Esophagus muscularis mucosa (tissue), 4 donors: ENCODE measurements at regions not wholly inside any gene's neighbourhood (a gene's known extent, or its start where the extent isn't known, plus 50 kb on each side); places are given as distances from the start of the nearest gene placed in this dataset.

Source experiments
- DNase-seq: peaks from one replicate; pipeline ENCODE4 v3.0.0-alpha.2; 2017; ENCODE audit errors: extremely low spot score
- H3K27ac ChIP-seq, 4 donors: fragments of 200-600 bp; sonication (generic); replicated peaks in 1 of 4; 1 replicate in 3 of 4; 2 replicates in 1 of 4; pipeline ENCODE4 v1.5.1; 2016 to 2019; ENCODE audit warnings: mild to moderate bottlenecking in 1 of 4
- H3K27me3 ChIP-seq, 4 donors: fragments of 200-600 bp; sonication (generic); one replicate each; pipeline versions ENCODE4 v1.5.1 to v1.6.0; 2016 to 2019
- H3K36me3 ChIP-seq, 4 donors: fragments of 200-600 bp; sonication (generic); one replicate each; pipeline ENCODE4 v1.5.1; 2016 to 2019
- H3K4me1 ChIP-seq, 4 donors: fragments of 200-600 bp; sonication (generic); one replicate each; pipeline ENCODE4 v1.5.1; 2016 to 2019
- H3K4me3 ChIP-seq, 4 donors: fragments of 200-600 bp; sonication (generic); 1 replicate in 2 of 4; 2 replicates in 2 of 4; pipeline ENCODE4 v1.5.1; 2016 to 2019; ENCODE audit warnings: mild to moderate bottlenecking in 4 of 4, moderate library complexity in 1 of 4
- H3K9me3 ChIP-seq, 4 donors: fragments of 200-600 bp; sonication (generic); 1 replicate in 3 of 4; 2 replicates in 1 of 4; pipeline ENCODE4 v1.5.1; 2016 to 2019
- CTCF ChIP-seq, 3 experiments: fragments of 200-600 bp in 2 of 3; fragments of 450-650 bp in 1 of 3; sonication (generic) in 2 of 3; IDR thresholded peaks; one replicate each; pipeline ENCODE4 v1.5.1; 2017 to 2019; ENCODE audit warnings: antibody characterized with exemption in 3 of 3, mild to moderate bottlenecking in 2 of 3, moderate library complexity in 1 of 3
- EP300 ChIP-seq: sonication (generic); formaldehyde crosslinking; IDR thresholded peaks from one replicate; pipeline ENCODE4 v1.6.1; 2017; ENCODE audit warnings: antibody characterized with exemption
- POLR2A ChIP-seq: fragments of 450-650 bp; IDR thresholded peaks from one replicate; pipeline ENCODE4 v1.6.1; 2017; ENCODE audit warnings: antibody characterized with exemption, moderate library complexity, mild to moderate bottlenecking, low read depth
- POLR2AphosphoS5 ChIP-seq, 2 donors: sonication (generic); formaldehyde crosslinking; IDR thresholded peaks; one replicate each; pipeline ENCODE4 v1.6.1; 2017; ENCODE audit warnings: antibody characterized with exemption in 2 of 2
- WGBS: methylation state at CpG from one replicate; pipeline ENCODE4 v1.1.5; 2018; 5-methylcytosine and 5-hydroxymethylcytosine counted together
- intact Hi-C: fragments of 100-400 bp; cut with DNase I; formaldehyde crosslinking; loops from one replicate; pipeline ENCODE4 v1.15.1; 2023

GRCh38 chr3:16026753-16027152 lies 147.7 kb upstream of the GALNT15 start:
- H3K27ac ChIP-seq: no peak overlapping the region
- no peak for DNase-seq
- no peaks in the 10 kb centered on the region for H3K36me3 ChIP-seq
- H3K27me3 ChIP-seq: no peaks in the 10 kb centered on the region
- H3K4me3 ChIP-seq: no peak overlapping the region
- no peaks in the 10 kb centered on the region for H3K4me1 ChIP-seq
- 14% methylated on average over 3 of the region's 3 CpGs for WGBS
- TF ChIP-seq POLR2AphosphoS5 (IDR thresholded peaks at IDR 0.05): no peak
- TF ChIP-seq POLR2A: no peak
- TF ChIP-seq CTCF (IDR thresholded peaks at IDR 0.05): no peak
- no peak for TF ChIP-seq EP300
- H3K9me3 ChIP-seq: no peaks in the 10 kb centered on the region
- intact Hi-C loops: no loop called here

DNA sequence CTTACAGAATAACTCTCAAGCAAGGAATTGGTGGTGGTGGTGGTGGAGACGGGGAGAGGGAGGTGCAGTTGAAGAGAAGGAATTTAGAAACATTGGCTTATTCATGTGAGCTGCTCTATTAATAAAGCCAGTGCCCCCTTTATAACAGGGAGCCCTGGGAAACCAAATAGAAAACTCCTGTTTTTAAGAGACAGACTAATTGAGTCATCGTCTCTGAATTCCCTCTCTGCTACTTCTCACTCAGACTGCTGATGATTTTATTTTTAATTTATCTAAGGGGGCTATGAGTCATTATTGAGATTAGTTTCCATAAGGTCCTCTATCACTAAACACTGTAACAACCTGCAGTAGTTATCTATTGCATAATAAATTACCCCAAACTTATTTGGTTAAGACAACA lies 145.9 kb upstream of the GALNT15 start:
- WGBS: 74% methylated on average over 2 of the region's 2 CpGs
- DNase-seq: no peak
- Histone ChIP-seq H3K9me3 (no peaks in the 10 kb centered on the region), H3K4me3 (no peak overlapping the region), H3K36me3 (no peaks in the 10 kb centered on the region), H3K27me3 (no peaks in the 10 kb centered on the region), H3K27ac (no peak overlapping the region), H3K4me1 (no peaks in the 10 kb centered on the region)
- intact Hi-C loops: no loop called here
- TF ChIP-seq POLR2A (no peak), CTCF (IDR thresholded peaks at IDR 0.05) (no peak), POLR2AphosphoS5 (IDR thresholded peaks at IDR 0.05) (no peak), EP300 (no peak)

DNA sequence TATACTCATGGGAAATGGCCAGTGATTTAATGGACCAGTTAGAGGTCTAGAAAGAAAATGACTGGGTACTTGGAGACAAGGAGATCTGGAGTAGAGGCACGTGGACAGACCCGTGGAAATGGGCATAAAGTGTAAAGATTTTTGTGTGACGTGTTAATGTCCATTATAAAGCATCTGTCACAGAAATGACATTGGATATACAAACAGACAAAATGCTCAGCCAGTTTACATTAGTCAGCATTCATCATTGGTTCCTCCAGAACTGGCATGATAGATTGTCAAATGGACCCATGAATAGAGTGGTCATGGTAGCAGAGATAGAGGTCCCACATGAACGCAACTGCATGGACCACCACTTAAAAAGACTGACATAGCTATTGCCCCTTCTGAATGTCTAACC lies 144.1 kb upstream of the GALNT15 start:
- Histone ChIP-seq H3K36me3 (no peaks in the 10 kb centered on the region), H3K27ac (no peak overlapping the region), H3K9me3 (no peaks in the 10 kb centered on the region), H3K4me3 (no peak overlapping the region), H3K4me1 (no peaks in the 10 kb centered on the region), H3K27me3 (no peaks in the 10 kb centered on the region)
- intact Hi-C loops: no loop called here
- no peak for DNase-seq
- 86% methylated on average over 4 of the region's 4 CpGs for WGBS
- TF ChIP-seq POLR2AphosphoS5 (IDR thresholded peaks at IDR 0.05) (no peak), CTCF (IDR thresholded peaks at IDR 0.05) (no peak), EP300 (no peak), POLR2A (no peak)

DNA sequence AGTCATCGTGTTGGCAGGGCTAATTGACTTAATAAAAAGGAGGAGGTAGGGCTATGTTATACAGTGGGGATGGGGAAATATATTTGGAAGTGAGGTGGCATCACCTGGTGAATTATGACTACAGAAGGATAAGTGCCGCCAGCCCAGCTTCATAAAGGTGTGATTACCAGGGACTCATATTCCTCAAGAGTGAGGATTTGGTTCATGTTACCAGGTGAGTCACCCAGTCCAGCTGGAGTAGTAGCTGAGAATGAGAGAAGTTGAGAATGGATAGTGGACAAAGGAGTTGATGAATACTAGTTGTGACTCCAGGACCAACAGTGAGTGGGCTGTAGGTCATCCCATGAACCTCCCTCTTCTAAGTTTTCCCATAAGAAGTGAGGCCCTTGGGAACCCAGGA lies 143.0 kb upstream of the GALNT15 start:
- no peak for TF ChIP-seq POLR2A
- TF ChIP-seq POLR2AphosphoS5 (IDR thresholded peaks at IDR 0.05): no peak
- no peak for TF ChIP-seq EP300
- no peak for TF ChIP-seq CTCF (IDR thresholded peaks at IDR 0.05)
- Histone ChIP-seq H3K4me3 (no peak overlapping the region), H3K9me3 (no peaks in the 10 kb centered on the region), H3K27ac (no peak overlapping the region), H3K27me3 (no peaks in the 10 kb centered on the region), H3K36me3 (no peaks in the 10 kb centered on the region), H3K4me1 (no peaks in the 10 kb centered on the region)
- no peak for DNase-seq
- WGBS: 87% methylated on average over 2 of the region's 2 CpGs
- intact Hi-C loops: no loop called here

DNA sequence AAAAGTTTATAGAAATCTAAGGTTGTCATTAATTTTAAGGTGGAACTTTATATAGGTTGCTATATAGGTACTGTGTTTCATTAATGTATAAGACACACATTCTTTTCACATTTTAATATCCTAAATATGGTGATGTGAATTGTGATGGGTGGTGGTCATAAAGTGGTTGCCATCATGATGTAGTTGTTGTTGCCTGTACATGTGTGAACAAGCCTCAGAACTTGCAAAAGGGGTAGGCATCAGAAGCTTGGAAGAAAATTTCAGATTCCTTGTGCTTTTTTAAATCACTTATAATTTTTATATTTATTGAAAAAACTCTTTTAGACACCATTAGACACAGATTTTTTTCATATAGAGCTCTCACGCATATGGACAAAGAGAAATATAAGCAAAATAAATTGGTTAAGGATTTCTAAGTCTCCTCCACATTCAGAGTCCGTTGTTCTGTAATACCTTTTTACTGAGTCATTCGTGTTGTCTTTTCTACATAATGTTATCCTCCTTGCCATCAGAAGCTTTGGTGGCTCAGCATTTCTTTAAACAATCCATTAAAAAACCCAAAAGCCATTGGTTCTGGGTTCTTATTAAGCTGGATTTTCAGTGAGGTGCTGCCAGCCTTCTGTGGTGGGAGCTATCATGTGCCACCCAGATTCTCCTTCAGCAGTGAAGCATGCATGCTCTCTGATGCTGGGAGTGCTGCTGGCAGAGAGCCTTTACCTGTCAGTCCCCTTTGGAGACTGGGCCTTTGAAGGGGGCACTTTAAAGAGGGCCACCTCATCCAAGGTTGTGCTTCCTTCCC lies 140.4 kb upstream of the GALNT15 start:
- Histone ChIP-seq H3K36me3 (no peaks in the 10 kb centered on the region), H3K27ac (no peak overlapping the region), H3K4me3 (no peak overlapping the region), H3K27me3 (no peaks in the 10 kb centered on the region), H3K4me1 (no peaks in the 10 kb centered on the region), H3K9me3 (peaks cover 0 to 5% (median 0%) of the 10 kb centered on the region in 4 donors)
- intact Hi-C loops: no loop called here
- no peak for DNase-seq
- no peak for TF ChIP-seq POLR2AphosphoS5 (IDR thresholded peaks at IDR 0.05)
- TF ChIP-seq CTCF (IDR thresholded peaks at IDR 0.05): no peak
- no peak for TF ChIP-seq EP300
- no peak for TF ChIP-seq POLR2A
- WGBS: 80% methylated on average over 3 of the region's 3 CpGs
